ENCODE measurements at regions not wholly inside any gene's neighbourhood (a gene's known extent, or its start where the extent isn't known, plus 50 kb on each side); places are given as distances from the start of the nearest gene placed in this dataset.
"Not testable (repeated sequence)": the region's sequence is repeated elsewhere in the genome, so short reads cannot be mapped to it uniquely, and the experiment has no call there.

DNA sequence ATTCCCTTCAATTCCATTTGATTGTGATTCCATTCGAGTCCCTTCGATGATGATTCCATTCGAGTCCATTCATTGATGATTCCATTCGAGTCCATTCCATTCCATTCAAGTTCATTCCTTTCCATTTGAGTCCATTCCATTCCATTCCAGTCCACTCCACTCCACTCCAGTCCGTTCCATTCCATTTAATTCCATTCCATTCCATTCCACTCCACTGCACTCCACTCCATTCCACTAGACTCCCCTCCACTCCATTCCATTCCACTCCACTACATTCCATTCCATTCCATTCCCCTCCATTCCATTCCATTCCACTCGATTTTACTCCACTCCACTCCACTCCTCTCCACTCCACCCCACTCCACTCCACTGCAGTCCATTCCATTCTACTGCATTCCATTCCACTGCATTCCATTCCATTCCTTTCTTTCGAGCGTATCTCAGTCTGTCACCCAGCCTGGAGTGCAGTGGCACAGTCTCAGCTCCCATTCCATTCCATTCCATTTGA lies 115.7 kb downstream of the ZNF92 start:
- H3K27me3 ChIP-seq (replicated peaks in 1 of 4; ENCODE audit: control extremely low read depth in 1 of 4, control insufficient read depth in 3 of 4, insufficient read depth in 4 of 4, low read length in 3 of 4) = no peaks in the 10 kb centered on the region
- ChIA-PET POLR2A (interaction anchor here (0.7 kb wide), 1 partner anchor 111 kb away, joined by 6 read pairs; no protein-coding TSS in a partner anchor), CTCF (no interaction called here)
- Mint-ChIP-seq H3K4me1 (no peaks in the 10 kb centered on the region), H3K27me3 (no peaks in the 10 kb centered on the region), H3K9me3 (ENCODE audit: insufficient read depth) (peaks cover 11% of the 10 kb centered on the region), H3K4me3 (no peak overlapping the region), H3K27ac (no peak overlapping the region)
- H3K9ac ChIP-seq (ENCODE audit: low read length) = no peak overlapping the region
- intact Hi-C loops (cut with micrococcal nuclease) = no loop called here
- no peak overlapping the region for H3K4me2 ChIP-seq (replicated peaks; ENCODE audit: low read depth, low read length, poor library complexity, severe bottlenecking)
- ATAC-seq (ENCODE audit: low read depth) (no peak), DNase-seq (no peak)
- 89% methylated on average over 8 of the region's 8 CpGs for WGBS (ENCODE audit: insufficient coverage)
- no peaks in the 10 kb centered on the region for H4K20me1 ChIP-seq (ENCODE audit: control insufficient read depth, insufficient read depth, low read length, poor library complexity, severe bottlenecking)
- no peaks in the 10 kb centered on the region for H3K36me3 ChIP-seq (replicated peaks in 1 of 2; ENCODE audit: control extremely low read depth in 1 of 2, control insufficient read depth in 1 of 2, extremely low read depth in 1 of 2, insufficient read depth in 2 of 2, low read length in 1 of 2)
- no peak overlapping the region for H3K27ac ChIP-seq (ENCODE audit: low read length in 2 of 2)
- no peak overlapping the region for H3K4me3 ChIP-seq (ENCODE audit: control extremely low read depth in 1 of 5, extremely low read depth in 1 of 5, insufficient read depth in 1 of 5, low read depth in 2 of 5, low read length in 4 of 5)
- peaks cover 8 to 29% (median 17%) of the 10 kb centered on the region in 3 donors for H3K9me3 ChIP-seq (ENCODE audit: control extremely low read depth in 1 of 3, control insufficient read depth in 2 of 3, insufficient read depth in 1 of 3, low read length in 2 of 3)
- H3K79me2 ChIP-seq (ENCODE audit: control insufficient read depth, insufficient read depth, low read length) = no peaks in the 10 kb centered on the region
- H2AFZ ChIP-seq (ENCODE audit: insufficient read depth, low read depth, low read length, poor library complexity, severe bottlenecking) = no peak overlapping the region
- no peaks in the 10 kb centered on the region for H3K4me1 ChIP-seq (ENCODE audit: control insufficient read depth in 2 of 2, insufficient read depth in 2 of 2, low read length in 2 of 2)
- TF ChIP-seq EZH2 (IDR thresholded peaks at IDR 0.05; ENCODE audit: borderline replicate concordance, insufficient read depth, low read depth, low read length, poor library complexity, severe bottlenecking) = no peak
- TF ChIP-seq, protein P1, sequence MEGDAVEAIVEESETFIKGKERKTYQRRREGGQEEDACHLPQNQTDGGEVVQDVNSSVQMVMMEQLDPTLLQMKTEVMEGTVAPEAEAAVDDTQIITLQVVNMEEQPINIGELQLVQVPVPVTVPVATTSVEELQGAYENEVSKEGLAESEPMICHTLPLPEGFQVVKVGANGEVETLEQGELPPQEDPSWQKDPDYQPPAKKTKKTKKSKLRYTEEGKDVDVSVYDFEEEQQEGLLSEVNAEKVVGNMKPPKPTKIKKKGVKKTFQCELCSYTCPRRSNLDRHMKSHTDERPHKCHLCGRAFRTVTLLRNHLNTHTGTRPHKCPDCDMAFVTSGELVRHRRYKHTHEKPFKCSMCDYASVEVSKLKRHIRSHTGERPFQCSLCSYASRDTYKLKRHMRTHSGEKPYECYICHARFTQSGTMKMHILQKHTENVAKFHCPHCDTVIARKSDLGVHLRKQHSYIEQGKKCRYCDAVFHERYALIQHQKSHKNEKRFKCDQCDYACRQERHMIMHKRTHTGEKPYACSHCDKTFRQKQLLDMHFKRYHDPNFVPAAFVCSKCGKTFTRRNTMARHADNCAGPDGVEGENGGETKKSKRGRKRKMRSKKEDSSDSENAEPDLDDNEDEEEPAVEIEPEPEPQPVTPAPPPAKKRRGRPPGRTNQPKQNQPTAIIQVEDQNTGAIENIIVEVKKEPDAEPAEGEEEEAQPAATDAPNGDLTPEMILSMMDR (IDR thresholded peaks at IDR 0.05) = no peak

GRCh38 chr7:65496697-65497096 lies 123.0 kb downstream of the ZNF92 start:
- POLR2A ChIA-PET; H3K9me3 Mint-ChIP-seq (ENCODE audit: insufficient read depth); DNase-seq; H3K4me2 ChIP-seq (replicated peaks; ENCODE audit: low read depth, low read length, poor library complexity, severe bottlenecking); H2AFZ ChIP-seq (ENCODE audit: insufficient read depth, low read depth, low read length, poor library complexity, severe bottlenecking); H3K79me2 ChIP-seq (ENCODE audit: control insufficient read depth, insufficient read depth, low read length); H4K20me1 ChIP-seq (ENCODE audit: control insufficient read depth, insufficient read depth, low read length, poor library complexity, severe bottlenecking); H3K4me3 ChIP-seq (ENCODE audit: control extremely low read depth in 1 of 5, extremely low read depth in 1 of 5, insufficient read depth in 1 of 5, low read depth in 2 of 5, low read length in 4 of 5); H3K27me3 ChIP-seq (replicated peaks in 1 of 4; ENCODE audit: control extremely low read depth in 1 of 4, control insufficient read depth in 3 of 4, insufficient read depth in 4 of 4, low read length in 3 of 4); H3K4me1 Mint-ChIP-seq; H3K36me3 ChIP-seq (replicated peaks in 1 of 2; ENCODE audit: control extremely low read depth in 1 of 2, control insufficient read depth in 1 of 2, extremely low read depth in 1 of 2, insufficient read depth in 2 of 2, low read length in 1 of 2); H3K9me3 ChIP-seq (ENCODE audit: control extremely low read depth in 1 of 3, control insufficient read depth in 2 of 3, insufficient read depth in 1 of 3, low read length in 2 of 3); H3K4me3 Mint-ChIP-seq; H3K4me1 ChIP-seq (ENCODE audit: control insufficient read depth in 2 of 2, insufficient read depth in 2 of 2, low read length in 2 of 2); ATAC-seq (ENCODE audit: low read depth); H3K27ac Mint-ChIP-seq; H3K9ac ChIP-seq (ENCODE audit: low read length); H3K27me3 Mint-ChIP-seq; H3K27ac ChIP-seq (ENCODE audit: low read length in 2 of 2); intact Hi-C loops (cut with micrococcal nuclease); CTCF ChIA-PET: not testable (repeated sequence)
- no CpG with 5 or more reads among the region's 2 CpGs for WGBS (ENCODE audit: insufficient coverage)

Measured in B cell (primary cell).